SU-DHL-6 (cell line): ENCODE measurements at regions not wholly inside any gene's neighbourhood (a gene's known extent, or its start where the extent isn't known, plus 50 kb on each side); places are given as distances from the start of the nearest gene placed in this dataset.
"Not testable (repeated sequence)": the region's sequence is repeated elsewhere in the genome, so short reads cannot be mapped to it uniquely, and the experiment has no call there.

ENCODE experiments used
- H2AFZ ChIP-seq: fragments of 200-600 bp; sonication (generic); 2 replicates; pipeline ENCODE4 v1.6.1; 2014; ENCODE audit warnings: low read depth, mild to moderate bottlenecking, moderate library complexity, mixed read lengths, antibody characterized with exemption, low read length; ENCODE audit not compliant: severe bottlenecking
- H3F3A ChIP-seq: fragments of 200-600 bp; shearing (Covaris generic); 2 replicates; pipeline ENCODE4 v1.6.0; 2016; ENCODE audit warnings: antibody characterized with exemption, mild to moderate bottlenecking; ENCODE audit not compliant: insufficient read depth
- H3K27ac ChIP-seq: fragments of 200-600 bp; sonication (generic); 2 replicates; pipeline ENCODE4 v1.5.1; 2016; ENCODE audit warnings: low read depth, mild to moderate bottlenecking, low read length, moderate library complexity, mixed read lengths
- H3K27me3 ChIP-seq: fragments of 200-600 bp; sonication (generic), shearing (Covaris generic); 2 replicates; pipeline ENCODE4 v1.6.0; 2014; ENCODE audit warnings: mild to moderate bottlenecking, low read length
- H3K36me3 ChIP-seq: fragments of 200-600 bp; sonication (generic); 2 replicates; pipeline ENCODE4 v1.6.1; 2014; ENCODE audit warnings: mild to moderate bottlenecking, low read length, mixed read lengths
- H3K4me2 ChIP-seq: fragments of 300-600, 200-600 bp; shearing (Covaris generic), sonication (generic); 2 replicates; pipeline ENCODE4 v1.6.0; 2014; ENCODE audit warnings: low read length, low read depth, mild to moderate bottlenecking; ENCODE audit not compliant: poor library complexity, severe bottlenecking
- H3K4me3 ChIP-seq: fragments of 200-600 bp; sonication (generic); 2 replicates; pipeline ENCODE4 v1.5.1; 2014; ENCODE audit warnings: antibody characterized with exemption, low read length, mild to moderate bottlenecking, mixed read lengths; ENCODE audit not compliant: insufficient read depth, poor library complexity, severe bottlenecking
- H3K79me2 ChIP-seq: fragments of 200-600 bp; sonication (generic); 2 replicates; pipeline ENCODE4 v1.6.1; 2014; ENCODE audit warnings: mild to moderate bottlenecking, low read length, moderate library complexity; ENCODE audit not compliant: insufficient read depth
- H3K9ac ChIP-seq: fragments of 200-600 bp; sonication (generic); 2 replicates; pipeline ENCODE4 v1.7.0; 2014; ENCODE audit warnings: mild to moderate bottlenecking, low read length
- H3K9me2 ChIP-seq: fragments of 200-600 bp; sonication (generic); replicated peaks from 2 replicates; pipeline ENCODE4 v1.6.1; 2014; ENCODE audit warnings: low read length; ENCODE audit not compliant: insufficient read depth
- H3K9me3 ChIP-seq: fragments of 200-600 bp; sonication (generic); 2 replicates; pipeline ENCODE4 v1.6.1; 2014; ENCODE audit warnings: low read length, mixed read lengths; ENCODE audit not compliant: insufficient read depth
- H4K20me1 ChIP-seq: fragments of 200-600 bp; sonication (generic); 2 replicates; pipeline ENCODE4 v1.6.1; 2014; ENCODE audit warnings: low read depth, mild to moderate bottlenecking, antibody characterized with exemption, low read length, moderate library complexity, mixed read lengths
- CTCF ChIP-seq: fragments of 200-600 bp; sonication (generic); IDR thresholded peaks from one replicate; pipeline ENCODE4 v1.5.1; 2017; ENCODE audit warnings: antibody characterized with exemption, mild to moderate bottlenecking, low read length, moderate library complexity; ENCODE audit not compliant: insufficient read depth, poor library complexity, severe bottlenecking
- EZH2phosphoT487 ChIP-seq: fragments of 200-600 bp; sonication (generic), shearing (Covaris generic); conservative IDR thresholded peaks from 2 replicates; pipeline ENCODE4 v1.6.1; 2018; ENCODE audit warnings: mild to moderate bottlenecking, antibody characterized with exemption, low read length, moderate library complexity, mixed read lengths

GRCh38 chr5:17743580-17744435, 109.5 kb downstream of the TAF11L14 start:
- no peaks in the 10 kb centered on the region for H3F3A ChIP-seq
- H3K27me3 ChIP-seq = no peaks in the 10 kb centered on the region
- TF ChIP-seq CTCF (no peak), EZH2phosphoT487 (no peak)
- no peaks in the 10 kb centered on the region for H3K9me2 ChIP-seq
- H3K27ac ChIP-seq = no peak overlapping the region
- no peak overlapping the region for H3K4me2 ChIP-seq
- H3K9me3 ChIP-seq = no peaks in the 10 kb centered on the region
- no peaks in the 10 kb centered on the region for H3K79me2 ChIP-seq
- H3K9ac ChIP-seq = no peak overlapping the region
- H2AFZ ChIP-seq = no peak overlapping the region
- H3K4me3 ChIP-seq = no peak overlapping the region
- no peaks in the 10 kb centered on the region for H4K20me1 ChIP-seq
- H3K36me3 ChIP-seq = no peaks in the 10 kb centered on the region

- Histone ChIP-seq H4K20me1 (no peaks in the 10 kb centered on the region), H3F3A (no peaks in the 10 kb centered on the region), H3K9me2 (no peaks in the 10 kb centered on the region), H3K27ac (no peak overlapping the region), H3K4me2 (no peak overlapping the region), H3K9me3 (no peaks in the 10 kb centered on the region), H2AFZ (no peak overlapping the region), H3K27me3 (no peaks in the 10 kb centered on the region), H3K4me3 (no peak overlapping the region), H3K79me2 (no peaks in the 10 kb centered on the region), H3K9ac (no peak overlapping the region), H3K36me3 (no peaks in the 10 kb centered on the region)
- TF ChIP-seq CTCF (no peak), EZH2phosphoT487 (no peak)
These were observed 113.9 kb downstream of the TAF11L14 start for GRCh38 chr5:17748201-17748600.

- Histone ChIP-seq H3K4me3 (no peak overlapping the region), H3K79me2 (no peaks in the 10 kb centered on the region), H3F3A (no peaks in the 10 kb centered on the region), H4K20me1 (no peaks in the 10 kb centered on the region), H3K9me3 (no peaks in the 10 kb centered on the region), H3K27ac (no peak overlapping the region), H3K9me2 (no peaks in the 10 kb centered on the region), H3K9ac (no peak overlapping the region), H3K4me2 (no peak overlapping the region), H3K36me3 (no peaks in the 10 kb centered on the region), H2AFZ (no peak overlapping the region), H3K27me3 (no peaks in the 10 kb centered on the region)
- TF ChIP-seq CTCF (no peak), EZH2phosphoT487 (no peak)
These were observed 114.7 kb downstream of the TAF11L14 start for GRCh38 chr5:17748941-17749340.

- H3K9me2 ChIP-seq, H3K9ac ChIP-seq, H3K79me2 ChIP-seq, H2AFZ ChIP-seq, H3K4me3 ChIP-seq, H3K4me2 ChIP-seq, H3K9me3 ChIP-seq, H3K27ac ChIP-seq, H4K20me1 ChIP-seq, H3K36me3 ChIP-seq, H3K27me3 ChIP-seq, H3F3A ChIP-seq: not testable (repeated sequence)
These were observed 121.1 kb downstream of the TAF11L14 start for GRCh38 chr5:17755406-17755805.
